ENCODE measurements at regions not wholly inside any gene's neighbourhood (a gene's known extent, or its start where the extent isn't known, plus 50 kb on each side); places are given as distances from the start of the nearest gene placed in this dataset.

DNA sequence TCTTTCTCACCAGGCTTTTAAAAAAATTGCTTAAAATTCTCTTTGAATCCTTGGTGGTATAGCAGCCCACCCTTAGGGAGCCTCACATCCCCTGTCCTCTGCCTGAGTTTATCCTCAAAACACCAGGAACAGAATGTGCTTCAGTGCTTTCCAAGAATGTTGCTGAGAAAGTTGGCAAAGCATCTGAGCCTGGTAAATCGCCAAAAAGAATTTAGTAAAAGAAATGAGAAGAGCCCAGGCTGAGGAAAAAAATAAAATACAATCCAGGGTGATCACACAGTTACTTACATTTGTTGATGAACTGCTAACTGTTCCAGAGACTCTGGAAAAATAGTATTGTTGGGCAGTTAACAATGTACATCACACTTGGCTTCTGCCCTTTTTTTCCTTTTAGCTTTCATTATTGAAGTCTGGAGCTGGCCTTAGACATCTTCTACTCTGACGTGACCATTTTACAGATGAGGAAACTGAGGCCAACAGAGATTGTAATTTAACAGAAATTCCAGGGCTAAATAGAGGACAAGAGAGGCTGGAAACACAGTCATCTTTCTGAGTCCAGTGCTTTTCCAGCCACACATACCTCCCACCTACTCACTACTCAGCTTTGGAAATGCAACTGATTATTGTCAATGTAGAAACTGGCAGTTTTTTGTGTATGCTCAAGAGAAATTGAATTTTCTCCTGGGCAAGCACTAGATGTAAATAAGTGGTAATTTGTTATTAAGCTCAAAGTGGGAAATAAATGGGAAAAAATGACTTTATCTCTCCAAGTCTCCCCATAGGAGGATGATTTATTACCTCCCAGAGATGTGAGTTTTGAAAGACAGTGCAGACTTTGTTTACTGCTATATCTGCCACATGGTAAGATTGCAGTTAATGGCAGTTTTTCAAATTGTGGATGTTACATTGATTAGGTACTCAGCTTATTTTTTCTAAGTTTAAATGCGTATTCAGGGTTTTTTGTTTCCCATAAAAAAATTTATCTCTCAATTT lies 86.7 kb upstream of the ALDH1A1 start (continued):
- TF ChIP-seq, protein P1, sequence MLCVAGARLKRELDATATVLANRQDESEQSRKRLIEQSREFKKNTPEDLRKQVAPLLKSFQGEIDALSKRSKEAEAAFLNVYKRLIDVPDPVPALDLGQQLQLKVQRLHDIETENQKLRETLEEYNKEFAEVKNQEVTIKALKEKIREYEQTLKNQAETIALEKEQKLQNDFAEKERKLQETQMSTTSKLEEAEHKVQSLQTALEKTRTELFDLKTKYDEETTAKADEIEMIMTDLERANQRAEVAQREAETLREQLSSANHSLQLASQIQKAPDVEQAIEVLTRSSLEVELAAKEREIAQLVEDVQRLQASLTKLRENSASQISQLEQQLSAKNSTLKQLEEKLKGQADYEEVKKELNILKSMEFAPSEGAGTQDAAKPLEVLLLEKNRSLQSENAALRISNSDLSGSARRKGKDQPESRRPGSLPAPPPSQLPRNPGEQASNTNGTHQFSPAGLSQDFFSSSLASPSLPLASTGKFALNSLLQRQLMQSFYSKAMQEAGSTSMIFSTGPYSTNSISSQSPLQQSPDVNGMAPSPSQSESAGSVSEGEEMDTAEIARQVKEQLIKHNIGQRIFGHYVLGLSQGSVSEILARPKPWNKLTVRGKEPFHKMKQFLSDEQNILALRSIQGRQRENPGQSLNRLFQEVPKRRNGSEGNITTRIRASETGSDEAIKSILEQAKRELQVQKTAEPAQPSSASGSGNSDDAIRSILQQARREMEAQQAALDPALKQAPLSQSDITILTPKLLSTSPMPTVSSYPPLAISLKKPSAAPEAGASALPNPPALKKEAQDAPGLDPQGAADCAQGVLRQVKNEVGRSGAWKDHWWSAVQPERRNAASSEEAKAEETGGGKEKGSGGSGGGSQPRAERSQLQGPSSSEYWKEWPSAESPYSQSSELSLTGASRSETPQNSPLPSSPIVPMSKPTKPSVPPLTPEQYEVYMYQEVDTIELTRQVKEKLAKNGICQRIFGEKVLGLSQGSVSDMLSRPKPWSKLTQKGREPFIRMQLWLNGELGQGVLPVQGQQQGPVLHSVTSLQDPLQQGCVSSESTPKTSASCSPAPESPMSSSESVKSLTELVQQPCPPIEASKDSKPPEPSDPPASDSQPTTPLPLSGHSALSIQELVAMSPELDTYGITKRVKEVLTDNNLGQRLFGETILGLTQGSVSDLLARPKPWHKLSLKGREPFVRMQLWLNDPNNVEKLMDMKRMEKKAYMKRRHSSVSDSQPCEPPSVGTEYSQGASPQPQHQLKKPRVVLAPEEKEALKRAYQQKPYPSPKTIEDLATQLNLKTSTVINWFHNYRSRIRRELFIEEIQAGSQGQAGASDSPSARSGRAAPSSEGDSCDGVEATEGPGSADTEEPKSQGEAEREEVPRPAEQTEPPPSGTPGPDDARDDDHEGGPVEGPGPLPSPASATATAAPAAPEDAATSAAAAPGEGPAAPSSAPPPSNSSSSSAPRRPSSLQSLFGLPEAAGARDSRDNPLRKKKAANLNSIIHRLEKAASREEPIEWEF (CRISPR knock-in tag; IDR thresholded peaks at IDR 0.05): no peak
- TF ChIP-seq SPI1 (IDR thresholded peaks at IDR 0.05; ENCODE audit: borderline replicate concordance, low read depth, low read length) (no peak), SAP30 (IDR thresholded peaks at IDR 0.05; ENCODE audit: borderline replicate concordance, insufficient read depth, low read depth, low read length, poor library complexity, severe bottlenecking) (no peak), SREBF1 (IDR thresholded peaks at IDR 0.05; ENCODE audit: borderline replicate concordance, low read depth, low read length) (no peak), YBX1 (IDR thresholded peaks at IDR 0.05) (no peak), RBM25 (IDR thresholded peaks at IDR 0.05; ENCODE audit: low read depth, low read length, severe bottlenecking) (peak; percentile 94), MXI1 (IDR thresholded peaks at IDR 0.05; ENCODE audit: low read depth, low read length) (no peak), NONO (IDR thresholded peaks at IDR 0.05; ENCODE audit: low read depth in 2 of 2, low read length in 1 of 2) (no peak), RBM17 (IDR thresholded peaks at IDR 0.05; ENCODE audit: borderline replicate concordance, low read depth, low read length) (no peak), PRPF4 (IDR thresholded peaks at IDR 0.05; ENCODE audit: insufficient read depth, low read depth, low read length, poor library complexity, severe bottlenecking) (no peak), SMARCB1 (IDR thresholded peaks at IDR 0.05; ENCODE audit: insufficient read length, low read depth) (no peak), PCBP2 (IDR thresholded peaks at IDR 0.05; ENCODE audit: low read depth, low read length, poor library complexity, severe bottlenecking) (no peak), CAMTA2 (CRISPR knock-in tag; conservative IDR thresholded peaks at IDR 0.05) (no peak)
- TF ChIP-seq, protein P2, sequence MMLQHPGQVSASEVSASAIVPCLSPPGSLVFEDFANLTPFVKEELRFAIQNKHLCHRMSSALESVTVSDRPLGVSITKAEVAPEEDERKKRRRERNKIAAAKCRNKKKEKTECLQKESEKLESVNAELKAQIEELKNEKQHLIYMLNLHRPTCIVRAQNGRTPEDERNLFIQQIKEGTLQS (IDR thresholded peaks at IDR 0.05): no peak
- TF ChIP-seq, protein P2 (CRISPR knock-in tag; conservative IDR thresholded peaks at IDR 0.05): no peak
